ENCODE measurements at regions not wholly inside any gene's neighbourhood (a gene's known extent, or its start where the extent isn't known, plus 50 kb on each side); places are given as distances from the start of the nearest gene placed in this dataset.
"Not testable (repeated sequence)": the region's sequence is repeated elsewhere in the genome, so short reads cannot be mapped to it uniquely, and the experiment has no call there.

GRCh38 chrX:87924619-87925018 is 407.0 kb downstream of the KLHL4 start:
- ATAC-seq: no peak

GRCh38 chrX:87941841-87942240 is 424.2 kb downstream of the KLHL4 start:
- ATAC-seq: no peak
- DNase-seq (ENCODE audit: low spot score): no peak

More at GRCh38 chrX:87924619-87925018, 407.0 kb downstream of the KLHL4 start:
- DNase-seq (ENCODE audit: low spot score): no peak

- ATAC-seq: no peak
- no peak for DNase-seq (ENCODE audit: low spot score)
These were observed 443.9 kb downstream of the KLHL4 start for GRCh38 chrX:87961471-87961870.

- DNase-seq (ENCODE audit: low spot score) (no peak), ATAC-seq (no peak)
These were observed 450.5 kb downstream of the KLHL4 start for GRCh38 chrX:87968118-87968517.

- not testable (repeated sequence) for ATAC-seq; DNase-seq (ENCODE audit: low spot score)
These were observed 454.5 kb downstream of the KLHL4 start for GRCh38 chrX:87972121-87972520.

GRCh38 chrX:87975365-87975764 is 457.8 kb downstream of the KLHL4 start:
- no peak for ATAC-seq
- no peak for DNase-seq (ENCODE audit: low spot score)

GRCh38 chrX:88007873-88008272 is 490.3 kb downstream of the KLHL4 start:
- not testable (repeated sequence) for ATAC-seq; DNase-seq (ENCODE audit: low spot score)

GRCh38 chrX:88024022-88024421 is 506.4 kb downstream of the KLHL4 start:
- DNase-seq (ENCODE audit: low spot score) (no peak), ATAC-seq (no peak)

GRCh38 chrX:88072339-88073030 is 554.9 kb downstream of the KLHL4 start:
- ATAC-seq: no peak
- DNase-seq (ENCODE audit: low spot score): no peak

- DNase-seq (ENCODE audit: low spot score) (no peak), ATAC-seq (no peak)
These were observed 584.4 kb downstream of the KLHL4 start for GRCh38 chrX:88101968-88102367.

GRCh38 chrX:88135735-88136134 is 611.3 kb upstream of the CPXCR1 start:
- ATAC-seq (no peak), DNase-seq (ENCODE audit: low spot score) (no peak)

- ATAC-seq (peak; percentile 47), DNase-seq (ENCODE audit: low spot score) (no peak)
These were observed 610.7 kb upstream of the CPXCR1 start for GRCh38 chrX:88136328-88136727.

- no peak for DNase-seq (ENCODE audit: low spot score)
- ATAC-seq: no peak
These were observed 600.4 kb upstream of the CPXCR1 start for GRCh38 chrX:88146577-88146976.

- ATAC-seq (no peak), DNase-seq (ENCODE audit: low spot score) (no peak)
These were observed 576.5 kb upstream of the CPXCR1 start for GRCh38 chrX:88170553-88170952.

GRCh38 chrX:88173932-88174440 is 573.0 kb upstream of the CPXCR1 start:
- not testable (repeated sequence) for ATAC-seq; DNase-seq (ENCODE audit: low spot score)

- no peak for DNase-seq (ENCODE audit: low spot score)
- ATAC-seq: no peak
These were observed 544.9 kb upstream of the CPXCR1 start for GRCh38 chrX:88202149-88202548.

- no peak for ATAC-seq
- no peak for DNase-seq (ENCODE audit: low spot score)
These were observed 503.0 kb upstream of the CPXCR1 start for GRCh38 chrX:88244066-88244465.

GRCh38 chrX:88284844-88285243 is 462.2 kb upstream of the CPXCR1 start:
- DNase-seq (ENCODE audit: low spot score) (peak; percentile 79), ATAC-seq (peak; percentile 96)

GRCh38 chrX:88313972-88314371 is 433.1 kb upstream of the CPXCR1 start:
- not testable (repeated sequence) for ATAC-seq; DNase-seq (ENCODE audit: low spot score)

GRCh38 chrX:88325634-88326033 is 421.4 kb upstream of the CPXCR1 start:
- DNase-seq (ENCODE audit: low spot score): no peak
- no peak for ATAC-seq

GRCh38 chrX:88355252-88355651 is 391.8 kb upstream of the CPXCR1 start:
- DNase-seq (ENCODE audit: low spot score) (peak; percentile 44), ATAC-seq (peak; percentile 98)

GRCh38 chrX:88366314-88366713 is 380.7 kb upstream of the CPXCR1 start:
- ATAC-seq: no peak
- no peak for DNase-seq (ENCODE audit: low spot score)

GRCh38 chrX:88378406-88378805 is 368.6 kb upstream of the CPXCR1 start:
- ATAC-seq (no peak), DNase-seq (ENCODE audit: low spot score) (no peak)

Measured in left lobe of liver (tissue), 2 donors.